Anterior cingulate cortex (tissue), 58 donors: ENCODE measurements at regions not wholly inside any gene's neighbourhood (a gene's known extent, or its start where the extent isn't known, plus 50 kb on each side); places are given as distances from the start of the nearest gene placed in this dataset.

ENCODE experiments used
- DNase-seq, 58 donors: peaks; one replicate each; lab custom pipeline; 2025; lab: John Stamatoyannopoulos, UW

DNA sequence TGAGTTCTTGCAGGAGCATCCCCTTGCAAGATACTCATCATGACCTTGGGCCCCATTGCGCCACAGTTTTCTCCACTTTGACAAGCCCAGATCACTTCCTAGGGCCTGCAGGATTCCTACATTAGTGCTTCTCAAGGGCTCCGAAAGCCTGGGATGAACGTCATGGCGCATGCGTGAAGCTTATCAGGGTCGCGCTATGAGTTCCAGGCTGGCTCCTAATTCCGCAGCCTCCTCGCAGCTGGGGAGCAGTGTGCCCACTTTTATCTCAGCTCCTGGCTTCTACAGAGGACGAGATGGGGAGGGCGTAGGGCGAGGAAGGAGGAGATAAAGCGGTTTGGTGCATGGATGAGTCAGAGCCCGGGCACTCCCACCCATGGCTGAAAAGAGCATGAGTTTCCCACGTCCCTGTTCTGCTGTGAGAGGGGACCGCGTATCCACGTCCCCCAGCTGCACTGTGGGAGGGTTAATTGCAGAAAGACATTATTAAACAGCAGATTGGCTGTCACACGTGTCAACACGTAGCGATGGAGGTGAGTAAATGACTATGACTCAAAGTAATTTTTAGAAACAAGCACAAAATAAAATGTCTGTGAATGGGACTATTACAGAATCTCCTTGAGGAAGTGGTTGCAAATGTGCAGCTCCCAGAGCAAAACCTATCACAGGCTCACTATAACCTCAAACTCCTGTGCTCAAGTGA is 72.9 kb upstream of the DSP start:
- peak in 48 of 58 donors; percentile 1 to 81 (median 34) for DNase-seq

DNA sequence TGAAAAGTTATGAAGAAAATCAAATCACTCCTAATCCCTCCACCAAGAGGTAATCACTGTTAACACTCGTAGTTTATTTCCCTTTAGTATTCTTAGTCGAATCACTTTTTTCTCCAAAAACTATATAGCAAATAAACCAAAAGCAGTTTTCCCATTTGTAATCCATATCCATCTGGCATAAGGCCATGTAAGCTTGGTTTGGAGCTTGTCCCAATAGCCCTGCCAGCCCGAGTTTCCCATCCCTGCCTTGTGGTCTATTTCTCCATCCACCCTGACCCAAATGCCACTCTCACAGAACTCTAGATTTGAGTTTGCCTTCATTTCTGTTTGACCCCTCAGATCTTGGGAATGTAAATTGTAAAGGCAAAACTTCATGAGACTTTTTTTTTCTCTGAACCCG is 71.8 kb upstream of the DSP start:
- no peak for DNase-seq

DNA sequence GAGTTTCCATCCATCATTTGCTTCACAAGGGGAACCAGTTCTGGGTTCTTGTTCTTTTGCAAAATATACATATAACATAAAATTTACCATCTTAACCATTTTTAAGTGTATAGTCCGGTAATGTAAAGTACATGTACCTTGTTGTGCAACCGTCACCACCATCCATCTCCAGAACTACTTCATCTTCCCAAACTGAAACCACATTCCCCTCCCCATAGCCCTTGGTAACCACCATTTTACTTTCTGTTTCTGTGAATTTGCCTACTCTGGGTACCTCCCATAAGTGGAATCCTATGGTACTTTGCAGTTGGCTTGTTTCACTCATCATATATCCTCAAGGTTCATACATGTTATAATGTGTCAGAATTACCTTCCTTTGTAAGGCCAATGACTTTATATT is 70.3 kb upstream of the DSP start:
- DNase-seq = no peak

DNA sequence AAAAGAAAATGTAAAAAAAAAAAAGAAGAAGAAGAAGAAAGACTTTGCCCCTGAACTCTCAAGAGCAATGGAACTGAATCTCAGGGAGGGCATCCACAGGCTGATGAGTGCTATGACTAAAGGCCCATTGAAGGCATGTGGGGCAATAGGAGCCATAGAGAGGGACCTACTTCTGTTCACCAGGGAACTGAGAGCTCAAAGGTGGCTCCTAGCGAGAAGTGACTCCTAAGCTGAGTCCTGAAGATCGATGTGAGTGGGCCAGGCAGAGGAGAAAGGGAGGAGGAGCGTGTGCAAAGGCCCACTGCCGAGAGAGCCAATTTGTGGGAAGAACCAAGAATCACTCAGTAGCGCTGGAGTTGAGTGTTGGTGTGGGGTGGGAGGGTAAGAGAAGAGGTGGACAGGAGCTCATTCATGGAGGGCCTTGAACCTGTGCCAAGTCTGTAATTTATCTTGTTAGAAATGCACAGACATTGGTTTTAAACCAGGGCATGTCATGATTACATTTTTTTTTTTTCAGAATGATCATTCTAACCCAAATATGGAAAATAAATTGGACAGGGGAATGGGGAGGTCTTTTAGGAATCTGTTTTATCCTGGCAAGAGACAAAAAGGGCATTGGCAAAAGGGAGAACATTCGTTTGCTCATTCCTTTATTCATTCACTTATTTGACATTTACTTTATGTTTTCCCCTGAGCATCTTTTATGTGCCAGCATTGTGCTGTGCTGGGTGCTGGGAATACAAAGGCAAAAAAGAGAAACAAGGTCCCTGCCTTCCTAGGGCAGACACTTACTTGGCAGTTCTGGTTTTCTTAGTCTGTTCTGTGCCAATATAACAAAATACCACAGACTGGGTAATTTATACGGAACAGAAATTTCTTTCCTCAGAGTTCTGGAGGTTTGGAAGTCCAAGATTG is 67.4 kb upstream of the DSP start:
- DNase-seq = no peak

- no peak for DNase-seq
Observed at GRCh38 chr6:7475081-7475480, 66.4 kb upstream of the DSP start.

DNA sequence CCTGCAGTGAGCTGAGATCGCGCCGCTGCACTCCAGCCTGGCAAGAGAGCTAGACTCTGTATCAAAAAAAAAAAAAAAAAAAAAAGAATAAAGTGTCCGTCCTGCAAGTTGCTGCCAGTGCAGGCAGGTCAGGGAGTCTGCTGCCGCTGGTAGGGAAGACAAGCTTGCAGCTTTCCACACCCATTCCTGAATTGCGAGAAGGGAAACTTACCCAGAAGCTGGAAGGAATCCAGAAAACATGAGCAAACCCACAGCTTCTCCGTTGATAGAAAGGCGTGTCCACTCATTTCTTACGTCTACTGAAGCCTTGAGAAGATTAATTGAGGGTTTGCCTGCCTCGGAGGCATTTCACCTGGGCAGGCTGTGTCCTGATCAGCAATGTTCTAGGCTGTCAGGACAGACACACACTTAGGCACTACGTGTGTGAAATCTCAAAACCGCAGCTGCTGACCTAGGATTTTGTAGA is 61.6 kb upstream of the DSP start:
- DNase-seq = no peak

GRCh38 chr6:7484666-7485065 is 56.8 kb upstream of the DSP start:
- DNase-seq = no peak

- no peak for DNase-seq
Observed at GRCh38 chr6:7486951-7487350, 54.5 kb upstream of the DSP start.

GRCh38 chr6:7488494-7488893 is 53.0 kb upstream of the DSP start:
- no peak for DNase-seq

GRCh38 chr6:7489376-7489775 is 52.1 kb upstream of the DSP start:
- DNase-seq = no peak
